ENCODE measurements at regions not wholly inside any gene's neighbourhood (a gene's known extent, or its start where the extent isn't known, plus 50 kb on each side); places are given as distances from the start of the nearest gene placed in this dataset.

GRCh38 chr11:80855426-80855825 lies 1414.6 kb upstream of the TENM4 start:
- no peak for DNase-seq (ENCODE audit: low read depth in 2 of 2)

DNA sequence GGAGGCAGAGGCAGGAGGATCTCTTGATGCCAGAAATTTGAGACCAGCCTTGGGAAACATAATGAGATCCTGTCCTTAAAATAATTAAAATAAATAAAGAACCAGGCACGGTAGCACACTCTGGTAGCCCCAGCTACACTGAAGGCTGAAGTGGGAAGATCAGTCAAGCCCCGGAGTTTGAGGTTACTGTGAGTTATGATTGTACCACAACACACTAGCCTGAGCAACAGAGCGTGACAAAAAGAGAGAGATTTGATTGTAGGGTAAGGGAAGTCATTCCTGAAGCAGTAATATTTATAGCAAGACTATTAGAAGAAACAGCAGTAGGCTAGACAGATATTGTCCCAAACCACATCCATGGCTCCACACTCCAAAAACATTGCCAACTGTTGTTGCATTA lies 1408.4 kb upstream of the TENM4 start:
- DNase-seq (ENCODE audit: low read depth in 2 of 2), result no peak

DNA sequence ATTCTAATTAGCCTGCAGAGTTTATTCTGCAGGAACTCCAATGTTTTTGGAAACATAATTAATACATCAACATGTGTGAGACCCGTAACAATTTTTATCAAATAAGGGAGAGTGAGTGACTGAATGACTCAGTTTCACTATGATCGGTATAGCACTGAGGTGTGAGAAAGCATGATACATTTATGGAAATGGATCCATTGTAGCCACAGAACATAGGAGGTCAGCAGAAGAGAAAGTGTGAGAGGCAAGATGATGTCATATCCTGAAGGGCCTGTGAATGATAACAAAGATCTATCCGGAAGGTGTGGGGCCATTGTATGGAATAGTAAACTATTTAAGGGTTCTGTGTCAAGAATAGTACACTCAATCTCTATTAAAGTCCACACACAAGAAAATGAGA lies 1406.1 kb upstream of the TENM4 start:
- DNase-seq (ENCODE audit: low read depth in 2 of 2), result no peak

- no peak for DNase-seq (ENCODE audit: low read depth in 2 of 2)
Measured at GRCh38 chr11:80846442-80846841, 1405.6 kb upstream of the TENM4 start.

DNA sequence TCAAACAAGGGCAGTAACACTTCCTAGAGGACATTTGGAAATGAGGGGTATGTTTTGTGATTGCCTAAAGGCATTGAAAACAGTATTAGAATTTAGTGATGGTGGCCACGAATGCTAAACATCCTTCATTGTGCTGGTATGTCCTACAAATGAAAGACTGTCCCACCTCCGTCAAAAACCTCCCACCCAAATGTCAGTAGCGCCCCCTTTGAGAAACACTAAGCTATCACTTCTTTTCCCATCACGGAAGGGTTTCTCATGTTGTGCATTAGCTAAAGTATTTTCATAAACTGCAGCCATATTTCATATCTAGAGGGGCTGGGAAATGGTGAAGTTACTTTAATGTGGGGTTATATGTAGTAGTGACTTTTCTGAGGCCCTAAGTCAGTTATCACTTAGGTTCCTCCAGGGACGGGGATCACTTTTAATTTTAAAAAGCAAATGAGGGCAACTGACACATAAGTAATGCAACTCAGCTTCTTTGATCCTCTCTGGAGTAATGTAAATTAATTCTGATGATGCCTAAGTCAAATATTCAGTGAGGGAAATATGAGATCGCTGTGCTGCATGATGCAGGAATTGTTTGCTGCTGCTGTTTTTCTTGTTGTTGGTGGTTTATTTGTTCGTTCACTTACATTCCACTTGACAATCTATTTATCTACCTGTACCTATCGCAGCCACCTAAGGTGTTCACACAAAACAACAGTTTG lies 1403.4 kb upstream of the TENM4 start:
- DNase-seq (ENCODE audit: low read depth in 2 of 2), result no peak

DNA sequence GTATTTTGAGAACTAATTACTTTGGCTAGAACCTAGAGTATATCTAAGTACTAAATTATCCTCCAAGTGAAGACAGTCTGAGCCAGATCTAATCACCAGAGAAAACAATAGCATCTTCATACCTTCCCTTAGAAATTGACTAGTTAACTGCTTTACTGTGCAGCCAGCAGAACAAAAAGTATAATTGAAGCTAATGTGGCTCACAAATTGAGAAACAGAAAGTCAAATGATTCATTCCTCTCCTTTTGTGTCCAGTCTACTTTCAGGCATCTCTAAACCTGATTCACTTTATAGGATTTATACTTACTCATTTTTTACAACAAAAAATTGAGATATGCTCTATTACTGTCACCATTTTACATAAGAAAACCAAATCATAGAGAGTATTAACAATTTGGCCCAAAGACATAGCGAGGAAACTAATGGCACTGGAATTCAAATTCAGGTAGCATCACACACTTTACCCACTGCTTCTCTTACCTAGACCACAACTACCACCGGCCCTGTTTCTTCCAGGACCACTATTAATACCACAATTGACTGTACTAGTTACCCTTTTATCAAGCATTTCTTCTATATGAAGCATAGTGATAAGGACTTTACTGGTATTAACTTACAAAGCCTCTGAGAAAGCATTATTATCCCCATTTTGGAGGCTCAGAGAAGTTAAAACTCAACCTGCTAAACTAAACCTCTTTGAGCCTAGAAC lies 1402.6 kb upstream of the TENM4 start:
- no peak for DNase-seq (ENCODE audit: low read depth in 2 of 2)

DNA sequence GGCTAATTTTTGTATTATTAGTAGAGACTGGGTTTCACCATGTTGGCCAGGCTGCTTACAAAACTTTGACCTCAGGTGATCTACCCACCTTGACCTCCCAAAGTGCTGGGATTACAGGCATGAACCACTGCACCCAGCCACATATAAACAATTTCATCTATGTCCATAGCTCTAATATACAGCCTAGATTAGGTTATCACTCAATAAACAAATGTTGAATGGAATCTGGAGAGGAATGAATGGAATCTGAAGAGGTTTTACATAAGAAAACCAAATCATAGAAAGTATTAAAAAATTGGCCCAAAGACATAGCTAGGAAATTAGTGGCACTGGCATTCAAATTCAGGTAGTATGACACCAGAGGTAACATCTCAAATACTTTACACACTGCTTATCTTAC lies 1401.4 kb upstream of the TENM4 start:
- no peak for DNase-seq (ENCODE audit: low read depth in 2 of 2)

DNA sequence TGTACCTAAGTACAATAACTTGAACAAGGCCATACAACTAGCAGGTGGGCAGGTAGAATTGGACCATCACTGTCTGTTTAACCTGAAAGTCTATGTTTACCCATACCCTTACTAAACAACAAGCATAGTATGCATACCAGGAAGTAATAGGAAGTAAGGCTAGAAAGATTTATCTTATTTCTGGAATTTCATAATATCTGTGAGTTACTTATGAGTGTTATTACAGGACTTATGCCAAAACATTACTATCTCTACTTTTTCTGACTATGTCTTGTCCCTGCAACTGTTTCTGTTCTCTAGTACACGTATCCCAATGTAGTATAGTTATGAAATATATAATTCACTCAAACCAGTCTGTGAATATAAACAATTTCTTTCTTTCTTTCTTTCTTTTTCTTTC lies 1400.8 kb upstream of the TENM4 start:
- DNase-seq (ENCODE audit: low read depth in 2 of 2), result no peak

- no peak for DNase-seq (ENCODE audit: low read depth in 2 of 2)
Measured at GRCh38 chr11:80838153-80838552, 1397.3 kb upstream of the TENM4 start.

DNA sequence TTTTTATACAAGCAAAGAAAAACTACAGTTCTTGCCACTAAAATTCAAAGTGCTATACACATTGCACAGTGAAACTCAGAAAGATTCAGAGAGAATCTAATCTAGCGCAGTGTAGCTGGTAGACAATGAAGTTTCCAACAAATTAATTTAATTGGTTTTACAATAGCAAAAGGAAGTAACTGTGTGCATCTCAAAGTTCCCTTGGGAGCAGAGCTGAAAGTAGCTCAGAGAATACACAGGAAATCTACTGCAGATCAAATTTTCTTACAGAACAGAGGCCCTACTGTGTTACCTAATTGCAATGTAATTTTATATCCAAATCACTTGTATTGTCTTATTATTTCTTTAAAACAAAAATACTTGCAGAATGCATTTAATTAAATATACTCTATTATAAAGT lies 1396.2 kb upstream of the TENM4 start:
- DNase-seq (ENCODE audit: low read depth in 2 of 2), result no peak

- no peak for DNase-seq (ENCODE audit: low read depth in 2 of 2)
Measured at GRCh38 chr11:80831374-80831773, 1390.5 kb upstream of the TENM4 start.

DNA sequence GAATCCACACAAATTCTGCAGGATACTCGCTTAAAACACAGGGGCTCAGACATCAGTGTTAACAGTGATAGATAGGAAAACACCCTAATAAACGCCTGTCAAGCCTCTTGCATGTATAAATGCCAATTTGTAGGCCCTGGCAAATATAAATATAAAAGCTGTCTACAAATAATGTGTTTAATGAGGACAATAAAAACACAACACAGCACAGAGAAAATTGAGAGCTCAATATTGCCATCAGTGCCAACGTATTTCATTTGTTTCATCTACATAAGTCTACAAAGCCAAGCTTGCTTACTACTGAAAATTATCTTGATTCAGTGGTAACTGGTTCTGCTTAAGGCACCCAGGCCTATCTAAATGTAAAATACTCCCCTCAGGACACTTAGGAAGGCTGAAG lies 1387.0 kb upstream of the TENM4 start:
- no peak for DNase-seq (ENCODE audit: low read depth in 2 of 2)

GRCh38 chr11:80826808-80827207 lies 1386.0 kb upstream of the TENM4 start:
- DNase-seq (ENCODE audit: low read depth in 2 of 2), result no peak

DNA sequence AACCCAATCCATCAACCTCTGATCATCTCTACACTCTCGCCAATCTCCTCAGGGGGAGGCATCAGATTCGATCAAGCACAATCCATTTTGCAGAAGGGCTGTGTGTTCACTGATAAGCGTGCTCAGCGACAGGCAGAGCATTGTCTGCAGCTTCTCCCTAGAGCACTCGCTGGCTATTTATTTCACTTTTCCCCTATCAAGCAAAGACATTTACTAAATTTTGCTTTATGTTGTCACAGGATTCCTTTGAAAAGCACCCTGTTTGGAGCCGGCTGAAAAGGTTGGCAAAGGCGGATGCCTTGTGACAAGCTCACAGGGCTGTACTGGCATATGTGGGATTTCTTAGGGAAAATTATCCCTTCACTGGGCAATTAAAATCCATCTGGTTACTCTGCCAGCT lies 1381.5 kb upstream of the TENM4 start:
- DNase-seq (ENCODE audit: low read depth in 2 of 2), result no peak

DNA sequence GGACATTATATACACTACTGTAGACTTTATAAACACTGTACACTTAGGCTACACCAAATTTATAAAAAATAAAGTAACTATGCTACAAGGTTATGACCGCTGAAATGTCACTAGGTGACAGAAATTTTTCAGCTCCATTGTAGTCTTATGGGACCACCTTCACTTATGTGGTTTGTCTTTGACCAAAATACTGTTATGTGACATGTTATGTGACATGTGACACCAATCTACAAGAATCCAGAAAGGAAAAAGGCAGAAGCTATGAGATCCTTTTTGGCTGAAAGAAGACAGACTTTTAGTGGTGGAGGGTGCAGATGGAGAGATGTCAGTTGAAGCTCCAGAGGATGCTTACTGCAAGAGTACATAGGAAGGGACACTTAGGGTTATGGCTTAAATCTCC lies 1378.4 kb upstream of the TENM4 start:
- DNase-seq (ENCODE audit: low read depth in 2 of 2), result no peak

DNA sequence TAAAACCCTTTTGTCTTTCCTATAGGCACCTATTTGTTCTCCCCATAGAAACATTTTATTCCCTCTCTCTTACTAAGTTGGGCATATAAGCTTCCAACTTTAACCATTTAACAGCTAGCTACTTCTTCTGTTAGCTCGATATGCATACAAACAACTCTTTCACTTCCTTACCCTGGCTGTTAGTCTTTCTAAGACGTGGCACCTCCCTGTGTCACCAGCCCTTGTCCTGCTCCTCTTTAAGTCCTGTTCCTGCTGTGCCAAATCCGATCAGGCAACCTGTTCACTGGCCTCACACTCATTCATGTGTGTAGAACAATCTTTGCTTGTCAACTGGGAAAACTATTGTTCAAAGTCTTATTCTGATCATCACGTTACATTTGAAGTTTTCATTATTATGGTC lies 1376.1 kb upstream of the TENM4 start:
- no peak for DNase-seq (ENCODE audit: low read depth in 2 of 2)

DNA sequence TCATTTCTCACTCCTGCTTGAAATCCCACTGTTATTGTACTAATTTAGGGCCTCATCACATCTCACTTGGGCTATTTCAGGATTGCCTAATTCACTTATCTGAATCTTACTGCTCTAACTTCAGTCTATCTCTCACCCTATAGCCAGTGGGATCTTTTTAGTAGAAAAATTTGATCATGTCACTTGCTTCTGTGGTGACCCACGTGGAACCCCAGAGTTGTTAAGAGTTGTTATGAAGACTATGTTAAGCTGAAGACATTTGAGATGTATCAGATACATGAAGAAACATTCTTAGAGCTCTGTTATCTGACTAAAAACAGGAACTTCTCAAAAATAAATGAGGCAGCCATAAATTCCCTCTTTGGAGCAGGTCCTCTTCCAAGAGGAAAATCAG lies 1375.6 kb upstream of the TENM4 start:
- DNase-seq (ENCODE audit: low read depth in 2 of 2), result no peak

DNA sequence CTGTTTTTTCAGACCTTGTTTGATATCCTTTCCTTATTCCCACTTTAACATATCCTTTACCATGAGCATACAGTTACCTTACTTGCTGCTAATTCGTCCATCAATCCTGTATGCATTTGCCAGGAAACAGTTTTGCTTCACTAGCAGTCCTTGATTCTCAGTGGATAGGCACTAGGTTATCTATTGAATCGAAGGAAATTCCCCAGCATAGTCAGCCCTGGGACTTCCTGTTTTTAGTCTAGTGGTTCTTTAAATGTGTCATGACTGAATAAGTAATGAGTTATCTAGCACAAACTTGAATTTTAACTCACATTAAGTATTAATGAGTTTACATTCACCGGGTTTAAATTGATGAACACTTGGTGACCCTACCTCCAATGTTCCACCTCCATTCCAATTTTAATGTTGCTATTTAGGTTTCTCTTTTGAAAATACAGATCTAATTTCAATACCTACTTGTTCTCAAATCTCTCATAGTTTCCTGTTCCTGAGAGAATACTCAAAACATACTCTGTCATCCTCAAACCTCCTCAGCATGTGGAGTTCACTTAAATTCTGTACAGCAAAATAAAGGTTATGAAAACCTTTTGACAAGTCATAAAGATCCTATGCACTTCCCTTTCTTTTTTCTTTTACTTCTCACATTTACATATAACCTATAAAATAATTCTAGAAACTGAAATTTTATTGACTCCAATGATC lies 1375.1 kb upstream of the TENM4 start:
- DNase-seq (ENCODE audit: low read depth in 2 of 2), result no peak

- no peak for DNase-seq (ENCODE audit: low read depth in 2 of 2)
Measured at GRCh38 chr11:80814813-80815212, 1374.0 kb upstream of the TENM4 start.

- DNase-seq (ENCODE audit: low read depth in 2 of 2), result no peak
Measured at GRCh38 chr11:80810695-80811094, 1369.9 kb upstream of the TENM4 start.

DNA sequence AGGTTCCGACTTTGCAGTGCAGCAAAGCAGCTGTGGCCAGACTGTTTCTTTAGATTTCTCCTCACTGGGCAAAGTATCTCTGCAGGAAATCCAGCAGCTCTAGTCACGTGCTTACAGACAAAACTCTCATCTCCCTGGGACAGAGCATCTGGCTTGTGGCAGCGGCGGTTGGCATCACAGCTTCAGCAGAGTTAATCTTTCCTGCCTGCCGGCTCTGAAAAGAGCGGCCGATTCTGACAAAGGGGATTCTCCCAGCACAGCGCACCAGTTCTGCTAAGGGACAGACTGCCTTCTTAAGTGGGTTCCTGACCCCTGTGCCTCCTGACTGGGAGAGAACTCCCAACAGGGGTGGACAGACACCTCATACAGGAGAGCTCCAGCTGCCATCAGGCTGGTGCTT lies 1357.3 kb upstream of the TENM4 start:
- no peak for DNase-seq (ENCODE audit: low read depth in 2 of 2)

DNA sequence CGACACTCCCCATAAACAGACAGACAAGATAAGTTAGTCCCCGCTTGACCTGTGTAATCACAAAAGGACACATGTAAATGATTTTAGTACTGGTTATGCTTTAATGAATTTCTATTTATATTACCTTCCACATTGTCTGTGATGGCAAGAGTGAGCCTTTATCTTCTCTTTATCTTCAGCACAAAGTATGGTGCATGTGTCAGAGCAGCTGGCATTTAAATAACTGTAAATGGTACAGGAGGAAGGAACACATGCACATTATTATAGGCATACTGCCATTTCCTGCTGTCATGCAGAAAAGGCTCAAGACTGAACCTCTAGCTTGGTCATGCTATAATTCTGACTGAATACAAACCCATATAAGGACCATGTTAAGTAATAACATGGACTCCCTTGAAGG lies 1342.7 kb upstream of the TENM4 start:
- no peak for DNase-seq (ENCODE audit: low read depth in 2 of 2)

All from fibroblast of skin of left biceps (primary cell).